Right kidney (tissue), 1 donor: ENCODE measurements at regions not wholly inside any gene's neighbourhood (a gene's known extent, or its start where the extent isn't known, plus 50 kb on each side); places are given as distances from the start of the nearest gene placed in this dataset.
"Not testable (repeated sequence)": the region's sequence is repeated elsewhere in the genome, so short reads cannot be mapped to it uniquely, and the experiment has no call there.

ENCODE experiments used
- DNase-seq: peaks from one replicate; pipeline ENCODE4 v3.0.0-alpha.2; 2016

- no peak for DNase-seq
Observed at GRCh38 chr4:179605196-179605595, 2163.0 kb upstream of the AGA start.

DNA sequence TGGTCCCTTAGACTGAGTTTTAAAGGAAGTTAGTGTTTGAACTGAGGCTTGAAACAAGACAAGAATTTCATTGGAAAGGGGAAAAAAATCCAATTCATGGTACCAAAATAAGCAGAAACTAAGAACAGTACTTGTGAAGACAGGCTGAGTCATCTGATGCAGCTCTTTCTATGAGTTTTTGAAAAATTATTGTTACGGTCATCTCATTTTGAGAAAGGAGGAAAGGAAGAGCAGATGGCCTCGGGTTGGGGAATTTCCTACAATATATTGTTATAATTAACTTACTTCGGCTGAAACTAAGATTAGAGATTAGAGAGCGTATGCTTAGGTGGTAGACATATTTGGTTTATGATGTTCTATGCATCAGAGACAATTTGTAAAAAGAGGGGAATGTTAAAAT is 2164.8 kb upstream of the AGA start:
- DNase-seq: no peak

DNA sequence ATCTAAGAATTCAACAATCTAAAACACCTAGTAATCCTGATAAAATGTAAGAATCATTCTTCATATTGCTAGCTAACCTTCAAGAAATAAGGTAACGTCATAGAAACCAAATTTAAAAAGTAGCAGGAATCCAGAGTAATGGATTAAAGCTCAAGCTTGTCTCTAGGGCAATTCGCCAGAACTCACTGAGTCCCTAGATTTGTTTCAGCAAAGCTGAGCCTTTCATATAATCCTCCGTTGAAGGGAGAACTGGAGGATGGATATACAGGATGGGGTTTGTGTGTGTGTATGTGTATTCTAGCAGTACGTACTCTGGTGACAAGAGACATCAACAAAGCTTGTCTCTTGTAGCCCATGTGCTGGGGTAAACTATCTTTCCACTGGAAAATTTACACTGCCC is 2173.5 kb upstream of the AGA start:
- DNase-seq: no peak

DNA sequence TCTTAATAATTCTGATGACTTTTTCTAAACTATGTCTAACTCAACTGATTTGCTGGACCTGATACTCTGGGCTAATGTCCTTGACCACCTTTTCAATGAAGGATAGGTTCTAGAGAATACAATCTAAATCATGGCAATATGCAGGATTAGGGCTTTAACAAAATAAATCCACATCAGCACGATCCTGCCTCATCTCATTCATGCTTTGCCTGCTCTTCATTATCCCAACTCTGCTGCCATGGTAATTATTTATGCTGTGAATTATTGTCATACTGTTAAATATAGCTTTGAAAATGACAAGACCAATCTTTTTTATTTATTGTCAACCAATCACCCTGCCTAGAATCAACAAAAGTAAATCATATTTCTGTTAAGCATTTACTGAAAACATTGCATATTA is 2176.7 kb upstream of the AGA start:
- DNase-seq: no peak

DNA sequence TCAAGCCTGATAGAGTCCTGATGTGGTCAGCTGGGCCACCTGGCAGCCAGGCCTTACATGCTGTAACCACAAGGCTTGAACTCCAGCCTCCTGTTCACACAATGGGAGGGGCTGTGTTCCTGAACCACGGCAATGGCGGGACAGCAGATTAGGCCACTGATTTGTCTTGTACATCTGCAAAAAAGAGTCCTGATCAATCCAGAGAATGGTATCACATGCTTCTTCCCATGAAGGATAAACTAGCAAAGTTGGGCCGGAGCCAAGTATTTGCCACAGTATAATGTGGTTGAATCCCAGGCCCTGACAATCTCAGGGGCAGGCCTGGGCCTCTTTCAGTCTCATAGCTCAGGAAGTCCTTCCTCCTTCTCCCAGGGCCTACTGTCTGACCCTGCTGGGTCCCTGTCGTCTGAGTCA is 2182.5 kb upstream of the AGA start:
- DNase-seq: no peak

DNA sequence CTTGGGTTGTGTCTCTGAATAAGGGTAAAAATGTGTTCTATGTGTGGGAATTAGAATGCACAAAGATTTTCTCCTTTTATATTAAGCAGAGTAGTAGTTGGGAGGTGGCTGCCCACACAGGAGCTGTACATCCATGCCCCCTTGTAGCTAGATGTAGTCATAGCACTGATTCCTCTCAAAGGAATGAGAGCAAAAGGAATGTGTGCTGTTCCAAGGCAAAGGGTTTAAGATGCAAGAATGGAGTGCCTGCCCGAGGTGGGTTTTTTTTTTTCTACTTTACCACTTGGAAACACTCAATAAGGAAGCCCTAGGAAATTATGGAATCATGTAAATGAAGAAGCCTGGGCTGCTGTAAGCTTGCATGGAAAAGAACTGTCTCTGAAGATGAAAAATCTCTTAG is 2183.2 kb upstream of the AGA start:
- DNase-seq: no peak

DNA sequence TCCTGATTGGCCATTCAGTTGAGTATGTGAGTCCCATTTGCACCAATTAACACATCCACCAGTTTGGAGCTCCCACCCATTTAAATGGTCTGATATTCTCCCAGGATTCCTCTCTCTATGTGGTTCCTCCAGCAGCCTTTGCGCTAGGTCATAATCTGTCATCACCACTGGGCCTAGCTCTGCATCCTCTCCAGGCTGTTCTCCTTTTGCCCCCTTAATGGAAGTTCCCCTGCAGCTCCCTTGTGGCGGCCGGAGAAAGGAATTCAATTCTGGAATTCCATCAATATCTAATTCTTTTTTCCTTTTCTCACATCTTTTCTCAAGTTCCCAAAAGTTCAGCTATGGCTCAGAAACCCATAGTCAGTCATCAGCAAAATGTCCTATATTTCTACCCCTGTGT is 2184.4 kb upstream of the AGA start:
- DNase-seq: no peak

GRCh38 chr4:179631321-179631720 is 2189.1 kb upstream of the AGA start:
- DNase-seq: no peak

GRCh38 chr4:179634862-179635261 is 2192.6 kb upstream of the AGA start:
- DNase-seq: no peak

DNA sequence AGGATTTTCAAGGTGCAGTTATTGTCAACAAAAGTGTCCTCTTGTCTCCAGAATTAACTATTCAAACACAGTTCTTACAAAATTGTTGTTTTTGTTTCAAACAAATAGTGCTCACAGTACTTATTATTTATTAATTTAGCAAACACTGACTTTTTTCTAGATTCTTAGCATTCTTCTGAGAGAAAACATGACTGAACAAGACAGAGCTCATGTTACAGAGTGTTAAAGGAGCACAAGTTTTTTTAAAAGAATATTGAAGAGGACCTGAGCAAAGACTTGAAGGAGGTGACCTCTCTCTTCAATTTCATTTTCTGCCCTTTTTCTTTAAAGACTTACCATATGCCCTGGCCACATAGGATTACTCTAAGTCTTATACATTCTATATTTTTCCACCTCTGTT is 2220.3 kb upstream of the AGA start:
- DNase-seq: no peak

GRCh38 chr4:179663641-179664429 is 2221.6 kb upstream of the AGA start:
- no peak for DNase-seq

DNA sequence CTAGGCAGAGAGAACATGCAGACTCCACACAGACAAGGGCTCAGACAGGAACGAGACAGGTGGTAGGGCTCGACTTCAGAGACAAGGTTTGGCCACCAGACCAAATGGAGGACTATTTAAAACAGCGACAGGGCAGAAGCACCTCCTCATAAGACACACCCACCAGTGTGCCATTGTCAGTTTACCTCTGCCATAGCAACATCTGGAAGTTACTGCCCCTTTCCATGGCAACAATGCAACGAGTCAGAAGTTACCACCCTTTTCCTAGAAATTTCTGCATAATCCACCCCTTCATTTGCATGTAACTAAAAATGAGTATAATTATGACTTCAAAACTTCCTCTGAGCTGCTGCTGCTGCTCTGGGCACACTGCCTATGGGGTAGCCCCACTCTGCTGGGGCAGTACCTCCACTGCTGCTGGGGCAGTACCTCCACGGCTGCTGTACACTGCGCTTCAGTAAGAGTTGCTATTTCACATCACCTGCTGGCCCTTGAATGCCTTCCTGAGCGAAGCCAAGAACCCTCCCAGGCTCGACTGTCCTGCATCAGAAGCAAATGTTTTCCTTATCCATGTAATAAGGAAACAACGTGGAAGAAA is 2222.3 kb upstream of the AGA start:
- no peak for DNase-seq

GRCh38 chr4:179666226-179666625 is 2224.0 kb upstream of the AGA start:
- no peak for DNase-seq

DNA sequence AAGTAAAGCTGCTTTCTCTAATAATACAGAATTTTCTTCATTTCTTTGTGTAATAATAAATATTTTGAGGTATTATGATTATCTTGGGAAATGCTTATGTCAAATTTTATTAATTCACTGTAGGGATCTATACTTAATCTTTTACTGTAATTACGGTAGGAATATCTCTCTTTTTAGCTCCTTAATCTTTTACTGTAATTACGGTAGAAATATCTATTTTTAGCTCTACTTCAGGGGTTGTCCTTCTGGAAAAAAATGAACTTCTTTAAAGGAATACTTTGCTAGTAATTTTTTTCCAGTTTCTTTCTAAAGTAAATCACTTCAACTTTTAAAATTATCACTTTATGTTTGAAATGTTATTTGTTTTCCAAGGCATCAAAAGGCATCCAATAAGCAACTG is 2229.4 kb upstream of the AGA start:
- no peak for DNase-seq

- DNase-seq: no peak
Observed at GRCh38 chr4:179678093-179678814, 2236.0 kb upstream of the AGA start.

GRCh38 chr4:179683661-179684060 is 2241.4 kb upstream of the AGA start:
- not testable (repeated sequence) for DNase-seq

DNA sequence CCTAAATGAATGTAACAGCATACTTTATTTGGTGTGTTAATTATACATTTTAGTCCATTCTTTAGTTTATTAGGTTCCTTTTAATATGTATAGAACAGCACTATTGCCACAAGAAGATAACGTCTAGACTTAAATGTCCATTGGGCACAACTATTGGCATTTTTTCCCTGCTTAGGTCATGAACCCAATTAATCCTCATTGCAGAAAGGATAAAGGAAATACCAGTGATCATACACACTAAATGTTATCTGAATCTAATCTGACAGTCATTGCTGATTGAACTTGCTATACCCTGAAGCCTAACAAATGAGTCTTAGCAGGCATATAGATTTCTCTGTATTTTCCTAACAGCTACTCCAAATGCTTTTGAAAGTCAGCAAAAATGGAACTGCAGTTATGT is 2250.0 kb upstream of the AGA start:
- no peak for DNase-seq

- no peak for DNase-seq
Observed at GRCh38 chr4:179695175-179695574, 2252.9 kb upstream of the AGA start.

DNA sequence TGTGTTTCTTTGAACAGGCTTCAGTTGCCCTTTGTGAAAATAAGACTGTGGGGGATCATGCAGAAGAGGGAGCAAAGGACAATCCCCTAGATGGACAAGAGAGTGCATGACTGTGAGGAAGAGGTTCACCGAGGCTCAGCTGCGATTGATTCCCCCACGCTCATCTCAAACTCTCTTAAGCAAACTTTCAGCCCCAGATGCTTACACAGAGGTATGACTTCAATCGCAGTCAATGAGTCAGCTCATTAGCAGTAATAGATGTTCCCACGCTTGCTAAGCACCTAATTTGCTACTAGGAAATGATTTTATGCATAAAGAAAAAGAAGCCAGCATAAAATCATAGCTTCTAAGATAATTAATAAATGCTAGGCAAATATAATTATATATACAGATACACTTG is 2256.1 kb upstream of the AGA start:
- no peak for DNase-seq

DNA sequence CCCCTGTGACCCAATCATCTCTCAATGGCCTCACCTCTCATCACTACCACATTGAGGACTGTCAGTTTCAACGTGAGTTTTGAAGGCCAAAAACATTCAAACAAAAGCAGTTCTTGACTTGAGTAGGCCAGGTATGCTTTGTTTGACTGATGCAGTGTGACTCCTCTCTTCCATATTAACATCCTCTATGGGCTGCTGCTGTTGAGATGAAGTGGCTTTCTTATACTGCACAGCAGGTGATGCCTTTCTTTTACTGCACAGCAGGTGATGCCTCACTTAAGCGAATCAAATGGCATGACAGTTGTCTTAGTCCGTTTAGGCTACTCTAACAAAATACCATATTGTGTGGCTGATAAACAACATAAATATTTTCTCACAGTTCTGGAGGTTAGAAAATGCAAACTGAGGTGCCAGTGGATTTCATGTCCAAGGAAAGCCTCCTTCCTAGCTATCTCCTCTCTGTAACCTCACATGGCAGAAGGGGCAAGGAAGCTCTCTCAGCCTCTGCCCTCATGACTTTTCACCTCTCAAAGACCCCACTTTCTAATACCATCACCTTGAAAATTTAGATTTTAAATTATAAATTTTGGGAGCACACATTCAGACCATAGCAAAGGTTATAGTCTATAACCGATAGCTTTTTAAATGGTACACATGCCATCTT is 2267.9 kb upstream of the AGA start:
- no peak for DNase-seq

- DNase-seq: no peak
Observed at GRCh38 chr4:179719766-179720450, 2277.7 kb upstream of the AGA start.

DNA sequence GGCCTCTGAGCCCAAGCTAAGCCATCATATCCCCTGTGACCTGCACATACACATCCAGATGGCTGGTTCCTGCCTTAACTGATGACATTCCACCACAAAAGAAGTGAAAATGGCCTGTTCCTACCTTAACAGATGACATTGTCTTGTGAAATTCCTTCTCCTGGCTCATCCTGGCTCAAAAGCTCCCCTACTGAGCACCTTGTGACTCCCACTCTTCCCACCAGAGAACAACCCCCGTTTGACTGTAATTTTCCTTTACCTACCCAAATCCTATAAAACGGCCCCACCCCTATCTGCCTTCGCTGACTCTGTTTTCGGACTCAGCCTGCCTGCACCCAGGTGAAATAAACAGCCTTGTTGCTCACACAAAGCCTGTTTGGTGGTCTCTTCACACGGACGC is 2284.3 kb upstream of the AGA start:
- not testable (repeated sequence) for DNase-seq

- DNase-seq: no peak
Observed at GRCh38 chr4:179728305-179728704, 2286.1 kb upstream of the AGA start.
